ENCODE measurements at regions not wholly inside any gene's neighbourhood (a gene's known extent, or its start where the extent isn't known, plus 50 kb on each side); places are given as distances from the start of the nearest gene placed in this dataset.

- in situ Hi-C loops (cut with HindIII; ENCODE audit: low sequenced_read_pairs), result no loop called here
Measured at GRCh38 chr7:13179011-13179582, 491.7 kb downstream of the ARL4A start.

GRCh38 chr7:13179775-13180523 is 492.5 kb downstream of the ARL4A start:
- in situ Hi-C loops (cut with HindIII; ENCODE audit: low sequenced_read_pairs), result no loop called here

DNA sequence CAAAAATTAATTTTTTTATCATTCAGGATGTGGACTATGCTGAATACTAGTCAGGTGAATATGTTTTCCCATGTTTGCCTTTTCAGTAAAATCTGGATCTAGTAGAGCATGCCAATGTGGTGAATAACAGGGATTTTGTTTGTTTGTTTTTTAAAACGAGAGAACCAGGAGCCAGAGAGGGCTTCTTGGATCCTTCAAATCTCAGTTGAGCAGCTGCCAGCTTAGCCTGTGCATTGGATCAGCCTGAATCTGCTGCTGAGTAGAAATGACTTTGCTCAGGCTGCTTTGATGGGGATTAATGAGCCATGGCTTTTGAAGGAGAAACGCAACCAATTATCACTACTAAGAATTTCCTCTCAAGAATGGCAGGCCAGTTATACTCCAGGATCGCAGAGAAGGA is 493.8 kb downstream of the ARL4A start:
- in situ Hi-C loops (cut with HindIII; ENCODE audit: low sequenced_read_pairs), result no loop called here

DNA sequence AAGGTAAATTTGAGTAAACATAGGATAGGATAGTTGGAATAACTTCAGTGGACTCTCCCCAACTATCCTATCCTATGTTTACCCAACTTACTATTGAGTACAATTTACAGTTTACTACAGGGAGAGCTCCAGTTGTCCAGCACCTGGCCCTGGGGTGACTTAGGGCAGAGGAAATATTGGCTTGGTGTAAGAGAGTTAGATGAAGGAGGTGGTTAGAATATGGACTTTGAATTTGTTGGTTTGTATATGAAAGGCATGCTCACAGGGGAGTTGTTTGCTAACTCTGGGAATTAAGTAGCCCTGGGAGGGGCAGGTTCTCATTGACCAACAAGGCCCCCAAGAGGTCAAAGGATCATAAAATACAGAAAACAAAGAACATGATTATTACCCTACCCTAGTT is 497.7 kb downstream of the ARL4A start:
- in situ Hi-C loops (cut with HindIII; ENCODE audit: low sequenced_read_pairs), result no loop called here

GRCh38 chr7:13188236-13188805 is 500.9 kb downstream of the ARL4A start:
- in situ Hi-C loops (cut with HindIII; ENCODE audit: low sequenced_read_pairs), result no loop called here

GRCh38 chr7:13188922-13189321 is 501.5 kb downstream of the ARL4A start:
- in situ Hi-C loops (cut with HindIII; ENCODE audit: low sequenced_read_pairs), result no loop called here

- in situ Hi-C loops (cut with HindIII; ENCODE audit: low sequenced_read_pairs), result no loop called here
Measured at GRCh38 chr7:13189668-13190067, 502.2 kb downstream of the ARL4A start.

GRCh38 chr7:13197501-13197900 is 510.1 kb downstream of the ARL4A start:
- in situ Hi-C loops (cut with HindIII; ENCODE audit: low sequenced_read_pairs), result no loop called here

DNA sequence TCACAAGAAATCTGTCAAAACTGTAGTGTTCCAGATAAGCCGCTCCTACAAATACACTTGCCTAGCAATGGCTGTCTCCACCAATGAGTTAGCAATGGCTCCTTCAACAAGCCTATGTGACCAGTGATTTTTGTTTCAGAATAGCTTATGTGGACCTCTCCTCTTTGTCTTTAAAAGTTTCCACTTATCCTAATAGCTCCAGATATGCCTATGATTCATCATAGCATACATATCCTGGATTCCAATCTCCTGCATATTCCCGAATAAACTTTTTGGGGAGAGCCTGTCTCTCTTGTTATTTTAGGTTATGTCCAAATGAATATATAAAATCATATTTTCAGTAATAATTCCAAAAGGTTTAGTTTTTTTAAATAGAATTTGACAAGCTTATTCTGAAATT is 510.6 kb downstream of the ARL4A start:
- in situ Hi-C loops (cut with HindIII; ENCODE audit: low sequenced_read_pairs), result no loop called here

- in situ Hi-C loops (cut with HindIII; ENCODE audit: low sequenced_read_pairs), result no loop called here
Measured at GRCh38 chr7:13198727-13199126, 511.3 kb downstream of the ARL4A start.

- in situ Hi-C loops (cut with HindIII; ENCODE audit: low sequenced_read_pairs), result no loop called here
Measured at GRCh38 chr7:13201628-13202027, 514.2 kb downstream of the ARL4A start.

- in situ Hi-C loops (cut with HindIII; ENCODE audit: low sequenced_read_pairs), result no loop called here
Measured at GRCh38 chr7:13217768-13218167, 530.3 kb downstream of the ARL4A start.

- in situ Hi-C loops (cut with HindIII; ENCODE audit: low sequenced_read_pairs), result no loop called here
Measured at GRCh38 chr7:13225068-13225467, 537.6 kb downstream of the ARL4A start.

DNA sequence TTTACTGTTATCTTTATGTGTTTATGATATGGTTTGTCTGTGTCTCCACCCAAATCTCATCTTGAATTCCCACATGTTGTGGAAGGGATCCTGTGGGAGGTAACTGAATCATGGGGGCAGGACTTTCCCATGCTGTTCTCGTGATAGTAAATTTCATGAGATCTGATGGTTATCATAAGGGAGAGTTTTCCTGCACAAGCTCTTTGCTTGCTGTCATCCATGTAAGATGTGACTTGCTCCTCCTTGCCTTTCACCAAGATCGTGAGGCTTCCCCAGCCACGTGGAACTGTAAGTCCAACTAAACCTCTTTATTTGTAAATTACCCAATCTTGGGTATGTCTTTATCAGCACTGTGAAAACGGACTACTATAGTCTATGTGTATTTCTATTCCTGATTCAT is 539.0 kb downstream of the ARL4A start:
- in situ Hi-C loops (cut with HindIII; ENCODE audit: low sequenced_read_pairs), result no loop called here

GRCh38 chr7:13231216-13231615 is 543.8 kb downstream of the ARL4A start:
- in situ Hi-C loops (cut with HindIII; ENCODE audit: low sequenced_read_pairs), result no loop called here

- in situ Hi-C loops (cut with HindIII; ENCODE audit: low sequenced_read_pairs), result no loop called here
Measured at GRCh38 chr7:13235436-13235835, 548.0 kb downstream of the ARL4A start.

GRCh38 chr7:13236026-13236425 is 548.6 kb downstream of the ARL4A start:
- in situ Hi-C loops (cut with HindIII; ENCODE audit: low sequenced_read_pairs), result no loop called here

DNA sequence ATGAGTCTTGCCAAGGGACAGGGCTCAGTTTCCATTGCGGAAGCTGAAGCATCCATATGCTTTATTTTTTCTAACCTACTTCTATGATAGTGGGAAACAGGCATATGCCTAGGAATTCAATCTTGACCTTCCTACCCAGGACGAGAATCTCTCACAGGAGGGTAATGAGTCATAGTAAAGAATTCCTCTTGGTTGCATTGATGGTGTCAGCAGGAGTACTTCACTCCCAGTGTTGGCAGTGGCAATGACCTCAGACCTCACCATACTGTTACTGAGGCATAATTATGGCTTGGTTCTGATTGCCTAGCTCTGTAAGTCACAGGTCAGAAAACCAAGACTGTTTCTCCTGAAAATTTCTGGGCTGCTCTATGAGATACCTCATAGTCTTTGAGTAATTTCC is 552.9 kb downstream of the ARL4A start:
- in situ Hi-C loops (cut with HindIII; ENCODE audit: low sequenced_read_pairs), result no loop called here

DNA sequence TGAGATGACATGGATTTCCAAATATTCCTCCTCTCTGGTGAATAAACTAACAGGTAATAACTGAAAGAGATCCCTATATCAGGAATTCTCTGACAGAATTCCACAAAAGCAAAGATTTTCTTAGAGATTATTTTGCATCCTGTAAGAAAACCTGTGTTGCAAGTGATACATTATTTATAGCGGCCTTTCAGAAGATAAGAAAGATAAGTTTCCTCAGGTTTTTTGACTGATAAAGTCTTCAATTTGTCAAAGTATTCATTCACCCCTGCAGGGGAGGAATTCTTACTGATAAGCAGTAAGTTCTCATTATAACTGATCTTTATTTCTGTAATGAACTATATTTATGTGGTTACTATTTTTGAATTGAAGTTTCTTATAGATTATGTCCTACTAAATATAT is 554.0 kb downstream of the ARL4A start:
- in situ Hi-C loops (cut with HindIII; ENCODE audit: low sequenced_read_pairs), result no loop called here

DNA sequence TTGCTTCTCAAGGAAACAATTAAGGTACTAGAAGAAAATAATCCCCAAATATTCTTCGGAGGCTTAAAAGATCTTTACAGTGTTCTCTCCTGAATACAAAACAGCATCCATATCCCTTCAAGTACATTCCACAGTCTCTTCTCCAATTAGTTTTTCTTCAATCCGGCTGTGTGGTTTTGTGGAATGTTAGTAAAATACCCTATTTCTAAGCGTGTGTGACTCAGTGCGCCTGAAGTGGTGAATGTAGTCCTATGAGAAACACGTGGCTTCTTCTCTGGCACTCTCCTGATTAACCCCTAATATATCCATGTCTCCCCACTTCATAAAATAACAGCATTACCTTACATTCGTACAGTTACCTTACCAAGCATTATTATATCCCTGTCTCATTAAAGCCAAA is 570.2 kb downstream of the ARL4A start:
- in situ Hi-C loops (cut with HindIII; ENCODE audit: low sequenced_read_pairs), result loop anchor here (25.0 kb wide), 1 partner anchor 570 kb away; the partner anchor contains the start of gene ARL4A

GRCh38 chr7:13258386-13258785 is 571.0 kb downstream of the ARL4A start:
- in situ Hi-C loops (cut with HindIII; ENCODE audit: low sequenced_read_pairs), result loop anchor here (25.0 kb wide), 1 partner anchor 571 kb away; the partner anchor contains the start of gene ARL4A

DNA sequence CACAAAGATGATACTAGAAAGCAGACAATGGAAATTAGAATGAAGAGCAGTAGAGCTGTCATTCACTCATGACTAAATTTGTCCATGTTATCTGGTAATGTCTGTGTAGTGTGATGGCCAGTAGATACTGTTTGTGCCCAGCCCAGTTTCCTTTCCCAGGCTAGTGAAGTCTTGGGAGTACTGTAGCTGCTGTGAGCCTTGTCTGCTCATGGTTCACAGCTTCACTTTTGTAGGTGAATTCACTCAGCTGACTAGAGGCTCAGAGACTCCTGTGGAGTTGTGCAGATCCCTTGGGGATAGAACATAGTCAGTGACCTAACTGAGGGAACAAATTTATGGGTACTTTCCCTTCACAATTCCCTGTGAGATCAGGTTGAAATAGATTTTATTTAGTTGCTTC is 572.5 kb downstream of the ARL4A start:
- in situ Hi-C loops (cut with HindIII; ENCODE audit: low sequenced_read_pairs), result loop anchor here (25.0 kb wide), 1 partner anchor 573 kb away; the partner anchor contains the start of gene ARL4A
